ENCODE measurements at regions not wholly inside any gene's neighbourhood (a gene's known extent, or its start where the extent isn't known, plus 50 kb on each side); places are given as distances from the start of the nearest gene placed in this dataset.
"Not testable (repeated sequence)": the region's sequence is repeated elsewhere in the genome, so short reads cannot be mapped to it uniquely, and the experiment has no call there.

DNA sequence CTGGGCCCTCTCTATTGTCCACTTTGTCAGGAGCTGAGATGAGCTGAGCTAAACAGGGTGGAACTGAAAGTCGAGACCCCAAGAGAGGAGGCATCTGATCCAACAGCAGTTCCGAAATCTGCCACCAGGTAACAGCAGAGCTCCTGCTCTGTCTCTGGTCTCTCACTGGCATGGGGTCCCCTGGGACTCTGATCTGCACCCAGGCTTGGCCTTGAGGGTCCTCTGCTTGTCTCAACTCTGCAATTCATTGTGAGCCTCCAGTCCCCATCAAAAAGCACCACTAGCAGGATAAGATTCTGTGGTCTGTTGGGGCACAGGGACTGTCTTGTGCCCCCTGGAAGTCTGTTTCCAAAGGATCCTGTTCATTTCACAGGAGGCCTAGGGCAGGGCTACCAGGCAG lies 62.5 kb upstream of the TOP1 start:
- Histone ChIP-seq H3K4me3 (no peak overlapping the region), H3K9me3 (no peaks in the 10 kb centered on the region), H3K27ac (no peak overlapping the region), H3K4me1 (peaks cover 0 to 6% (median 2%) of the 10 kb centered on the region in 4 donors), H3K36me3 (no peaks in the 10 kb centered on the region), H3K27me3 (no peaks in the 10 kb centered on the region)
- WGBS, 2 donors: 81 to 88% methylated on average over 2 of the region's 2 CpGs
- intact Hi-C loops (cut with DNase I): no loop called here
- DNase-seq: peak; percentile 38
- TF ChIP-seq EP300 (IDR thresholded peaks at IDR 0.05): no peak
- no peak for TF ChIP-seq POLR2AphosphoS5 (IDR thresholded peaks at IDR 0.05)
- TF ChIP-seq POLR2A (IDR thresholded peaks at IDR 0.05): no peak
- TF ChIP-seq, protein P1, sequence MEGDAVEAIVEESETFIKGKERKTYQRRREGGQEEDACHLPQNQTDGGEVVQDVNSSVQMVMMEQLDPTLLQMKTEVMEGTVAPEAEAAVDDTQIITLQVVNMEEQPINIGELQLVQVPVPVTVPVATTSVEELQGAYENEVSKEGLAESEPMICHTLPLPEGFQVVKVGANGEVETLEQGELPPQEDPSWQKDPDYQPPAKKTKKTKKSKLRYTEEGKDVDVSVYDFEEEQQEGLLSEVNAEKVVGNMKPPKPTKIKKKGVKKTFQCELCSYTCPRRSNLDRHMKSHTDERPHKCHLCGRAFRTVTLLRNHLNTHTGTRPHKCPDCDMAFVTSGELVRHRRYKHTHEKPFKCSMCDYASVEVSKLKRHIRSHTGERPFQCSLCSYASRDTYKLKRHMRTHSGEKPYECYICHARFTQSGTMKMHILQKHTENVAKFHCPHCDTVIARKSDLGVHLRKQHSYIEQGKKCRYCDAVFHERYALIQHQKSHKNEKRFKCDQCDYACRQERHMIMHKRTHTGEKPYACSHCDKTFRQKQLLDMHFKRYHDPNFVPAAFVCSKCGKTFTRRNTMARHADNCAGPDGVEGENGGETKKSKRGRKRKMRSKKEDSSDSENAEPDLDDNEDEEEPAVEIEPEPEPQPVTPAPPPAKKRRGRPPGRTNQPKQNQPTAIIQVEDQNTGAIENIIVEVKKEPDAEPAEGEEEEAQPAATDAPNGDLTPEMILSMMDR (IDR thresholded peaks at IDR 0.05): no peak

DNA sequence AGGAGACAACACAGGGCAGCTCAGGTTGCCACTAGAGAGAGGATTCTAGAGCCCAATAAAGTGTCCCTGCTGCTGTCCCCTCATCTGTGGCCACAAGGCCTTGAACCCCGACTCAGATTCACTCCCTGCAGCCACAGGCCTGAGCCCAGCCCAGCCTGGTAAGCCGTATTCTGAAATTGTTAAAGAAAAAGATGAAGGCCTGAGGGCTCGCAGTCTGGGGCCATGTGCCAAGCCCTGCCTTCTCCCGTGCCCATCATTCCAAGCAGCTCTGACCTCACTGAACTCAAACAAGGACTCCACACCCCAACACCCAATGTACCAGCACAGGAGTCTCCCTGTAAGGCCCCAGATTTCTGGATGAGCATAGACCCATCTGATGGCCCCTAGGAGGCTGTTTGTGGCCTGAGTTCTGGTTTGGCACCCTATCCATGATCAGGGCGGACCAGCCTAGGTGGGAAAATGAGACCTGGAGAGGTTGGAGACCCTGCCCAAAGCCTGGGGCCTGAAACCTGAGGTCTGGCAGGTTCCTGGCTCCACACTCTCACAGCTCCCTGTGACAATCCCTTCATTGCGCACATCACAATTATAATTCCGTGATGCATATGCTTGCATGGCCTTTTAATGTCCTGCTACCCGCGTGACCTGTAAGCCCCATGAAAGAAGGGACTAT lies 62.0 kb upstream of the TOP1 start:
- Histone ChIP-seq H3K27me3 (no peaks in the 10 kb centered on the region), H3K4me1 (peaks cover 0 to 6% (median 2%) of the 10 kb centered on the region in 4 donors), H3K9me3 (no peaks in the 10 kb centered on the region), H3K27ac (no peak overlapping the region), H3K4me3 (no peak overlapping the region), H3K36me3 (no peaks in the 10 kb centered on the region)
- WGBS, 2 donors: 78 to 88% methylated on average over 9 of the region's 9 CpGs
- DNase-seq: peak; percentile 40
- intact Hi-C loops (cut with DNase I): no loop called here
- TF ChIP-seq POLR2A (IDR thresholded peaks at IDR 0.05): no peak
- no peak for TF ChIP-seq POLR2AphosphoS5 (IDR thresholded peaks at IDR 0.05)
- TF ChIP-seq, protein P1 (IDR thresholded peaks at IDR 0.05): no peak
- TF ChIP-seq EP300 (IDR thresholded peaks at IDR 0.05): no peak

- Histone ChIP-seq H3K27me3 (no peaks in the 10 kb centered on the region), H3K4me3 (no peak overlapping the region), H3K9me3 (no peaks in the 10 kb centered on the region), H3K27ac (no peak overlapping the region), H3K36me3 (no peaks in the 10 kb centered on the region), H3K4me1 (peaks cover 0 to 6% (median 2%) of the 10 kb centered on the region in 4 donors)
- intact Hi-C loops (cut with DNase I): loop anchor here (1.0 kb wide), 1 partner anchor 128 kb away; no protein-coding TSS in a partner anchor
- WGBS, 2 donors: 84 to 87% methylated on average over 4 of the region's 4 CpGs
- DNase-seq: peak; percentile 4
- TF ChIP-seq EP300 (IDR thresholded peaks at IDR 0.05) (no peak), POLR2A (IDR thresholded peaks at IDR 0.05) (no peak), POLR2AphosphoS5 (IDR thresholded peaks at IDR 0.05) (no peak)
- TF ChIP-seq, protein P1 (IDR thresholded peaks at IDR 0.05): no peak
Observed at GRCh38 chr20:40967700-40968099, 60.9 kb upstream of the TOP1 start.

DNA sequence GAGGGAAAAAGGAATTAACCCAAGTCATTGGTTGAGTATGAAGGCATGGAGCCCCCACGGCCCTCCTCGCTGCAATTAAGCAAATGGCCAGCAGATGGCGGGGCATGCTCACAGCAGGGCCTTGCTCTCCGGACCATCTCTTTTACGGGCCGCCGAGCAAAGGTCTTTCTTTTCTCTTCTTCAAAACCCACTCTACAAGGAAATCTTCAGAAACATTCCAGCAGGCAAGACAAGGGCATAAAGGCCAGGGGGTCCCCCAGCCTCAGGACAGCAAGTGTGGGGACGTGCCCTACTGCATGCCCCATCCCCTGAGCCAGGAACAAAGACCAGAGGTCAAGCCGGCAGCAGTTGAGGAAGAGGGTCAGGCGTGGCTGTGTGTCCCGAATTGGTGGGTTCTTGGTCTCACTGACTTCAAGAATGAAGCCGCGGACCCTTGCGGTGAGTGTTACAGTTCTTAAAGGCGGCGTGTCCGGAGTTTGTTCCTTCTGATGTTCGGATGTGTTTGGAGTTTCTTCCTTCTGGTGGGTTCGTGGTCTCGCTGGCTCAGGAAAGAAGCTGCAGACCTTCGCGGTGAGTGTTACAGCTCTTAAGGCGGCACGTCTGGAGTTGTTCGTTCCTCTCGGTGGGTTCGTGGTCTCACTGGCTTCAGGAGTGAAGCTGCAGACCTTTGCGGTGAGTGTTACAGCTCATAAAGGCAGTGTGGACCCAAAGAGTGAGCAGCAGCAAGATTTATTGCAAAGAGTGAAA lies 59.6 kb upstream of the TOP1 start:
- peak; percentile 89 for DNase-seq
- not testable (repeated sequence) for H3K36me3 ChIP-seq, H3K27ac ChIP-seq, H3K4me1 ChIP-seq, H3K9me3 ChIP-seq, H3K27me3 ChIP-seq
- TF ChIP-seq, protein P1 (IDR thresholded peaks at IDR 0.05): peak; percentile 74 to 99 (median 94)
- H3K4me3 ChIP-seq: peak overlapping the region; percentile 18 to 47 (median 40)
- intact Hi-C loops (cut with DNase I): loop anchor here (1.0 kb wide), 1 partner anchor 126 kb away; no protein-coding TSS in a partner anchor
- 15 to 26% methylated on average over 28 of the region's 28 CpGs for WGBS, 2 donors
